ENCODE measurements at regions not wholly inside any gene's neighbourhood (a gene's known extent, or its start where the extent isn't known, plus 50 kb on each side); places are given as distances from the start of the nearest gene placed in this dataset.

DNA sequence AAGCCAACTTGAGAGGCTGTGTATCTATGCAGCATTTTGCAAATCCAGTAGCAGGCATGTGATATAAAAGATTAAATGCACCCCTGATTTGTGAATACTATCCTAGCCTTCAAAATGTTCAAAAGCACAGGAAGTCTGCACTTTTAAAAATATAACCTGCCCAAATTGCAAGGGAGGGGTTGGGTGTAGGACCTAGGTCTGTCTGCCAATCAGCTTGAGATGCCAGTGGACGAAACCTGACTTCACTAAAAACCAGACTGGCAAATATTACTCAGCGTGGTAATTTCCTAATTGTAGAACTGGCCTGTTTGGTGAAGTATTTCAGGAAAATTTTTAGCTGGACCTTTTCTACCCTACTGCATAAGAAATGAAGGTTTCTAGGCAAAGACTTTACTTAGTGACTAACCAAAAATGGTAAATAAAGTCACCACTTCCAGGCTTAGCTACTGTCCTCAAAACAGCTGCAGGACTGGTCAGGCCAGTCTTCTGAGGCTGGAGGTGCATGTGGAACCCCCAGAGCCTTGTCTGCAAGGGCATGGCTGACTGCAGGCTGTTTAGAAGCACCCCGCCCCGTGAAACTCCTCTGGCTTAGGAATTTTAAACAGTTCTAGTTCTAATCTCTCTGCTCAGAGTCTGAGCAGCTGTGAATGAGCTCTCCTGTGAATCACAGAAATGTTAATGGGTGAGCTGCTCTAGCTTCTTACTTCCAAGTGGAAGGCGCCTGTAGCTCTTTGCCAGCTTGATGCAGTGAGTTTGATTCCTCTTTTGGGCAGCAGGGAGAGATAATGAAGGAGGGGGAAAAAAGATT lies 104.4 kb upstream of the ESR1 start:
- DNase-seq, result no peak

DNA sequence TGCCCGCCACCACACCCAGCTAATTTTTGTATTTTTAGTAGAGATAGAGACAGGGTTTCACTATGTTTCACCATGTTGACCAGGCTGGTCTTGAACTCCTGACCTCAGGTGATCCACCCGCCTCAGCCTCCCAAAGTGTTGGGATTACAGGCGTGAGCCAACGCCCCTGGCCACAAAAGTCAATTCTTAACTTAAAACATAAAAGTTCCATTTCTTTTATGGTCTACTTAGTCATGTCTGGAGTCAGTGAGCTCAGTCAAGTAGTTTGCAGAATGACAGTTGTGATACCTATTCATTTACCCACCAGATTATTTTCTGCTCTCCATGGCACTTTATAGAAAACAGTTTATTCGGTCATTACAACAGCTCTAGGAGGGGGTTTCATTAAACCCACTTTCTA lies 103.1 kb upstream of the ESR1 start:
- DNase-seq, result no peak

DNA sequence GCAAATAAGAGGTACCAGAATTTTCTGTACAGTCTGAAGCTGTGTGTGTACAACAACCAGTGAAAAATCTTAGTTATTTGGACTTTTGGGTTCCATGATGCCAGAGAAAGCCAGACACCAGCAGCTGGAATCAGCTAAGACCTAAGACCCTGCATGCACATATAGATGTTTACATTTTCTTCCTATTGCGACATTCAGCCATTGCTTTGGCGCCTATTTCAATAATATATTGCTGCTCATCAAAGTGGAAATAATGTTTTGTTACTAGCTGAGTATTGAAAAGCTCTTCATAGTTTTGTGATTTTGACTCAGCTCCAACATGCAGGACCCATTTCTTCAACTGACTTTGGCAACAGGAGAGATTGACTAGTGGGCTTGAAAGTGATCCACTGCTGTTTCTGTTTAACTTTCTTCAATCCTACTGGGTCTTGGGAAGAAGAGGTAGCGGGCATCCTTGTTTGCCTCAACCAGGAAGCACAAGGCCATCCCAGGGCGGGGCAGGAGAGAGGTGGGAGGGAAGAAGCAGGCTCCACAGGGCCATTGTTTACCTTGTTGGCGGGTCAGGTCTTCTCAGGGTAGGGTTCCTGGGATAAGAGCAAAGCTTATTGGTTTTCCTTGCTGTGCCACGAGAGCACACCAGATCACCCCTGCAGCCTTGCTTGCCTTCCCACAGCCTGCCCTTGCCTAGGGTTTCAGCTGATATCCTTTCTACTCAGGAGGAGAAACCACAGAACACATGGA lies 101.3 kb upstream of the ESR1 start:
- no peak for DNase-seq

DNA sequence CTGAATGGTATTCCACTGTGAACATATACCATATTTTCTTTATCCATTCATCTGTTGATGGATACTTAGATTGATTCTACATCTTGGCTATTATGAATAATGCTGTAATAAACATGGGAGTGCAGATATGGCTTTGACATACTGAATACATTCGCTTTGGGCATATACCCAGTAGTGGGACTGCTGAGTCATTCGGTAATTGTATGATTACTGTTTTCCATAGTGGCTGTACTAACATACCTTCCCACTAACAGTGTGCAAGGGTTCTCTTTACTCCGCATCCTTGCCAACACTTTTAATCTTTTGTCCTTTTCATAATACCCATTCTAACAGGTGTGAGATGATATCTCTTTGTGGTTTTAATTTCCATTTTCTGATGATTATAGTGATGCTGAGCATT lies 98.2 kb upstream of the ESR1 start:
- DNase-seq, result no peak

DNA sequence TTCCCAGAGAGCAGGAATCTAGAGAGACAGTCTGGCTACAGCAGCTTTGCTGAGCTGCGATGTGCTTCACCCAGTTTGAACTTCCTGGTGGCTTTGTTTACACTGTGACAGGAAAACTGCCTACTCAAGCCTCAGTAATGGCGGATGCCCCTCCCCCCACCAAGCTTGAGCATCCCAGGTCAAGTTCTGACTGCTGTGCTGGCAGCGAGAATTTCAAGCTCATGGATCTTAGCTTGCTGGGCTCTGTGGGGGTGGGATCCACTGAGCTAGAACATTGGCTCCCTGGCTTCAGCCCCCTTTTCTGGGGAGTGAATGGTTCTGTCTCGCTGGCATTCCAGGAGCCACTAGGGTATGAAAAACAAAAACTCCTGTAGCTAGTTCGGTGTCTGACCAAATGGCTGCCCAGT lies 91.0 kb upstream of the ESR1 start:
- no peak for DNase-seq

DNA sequence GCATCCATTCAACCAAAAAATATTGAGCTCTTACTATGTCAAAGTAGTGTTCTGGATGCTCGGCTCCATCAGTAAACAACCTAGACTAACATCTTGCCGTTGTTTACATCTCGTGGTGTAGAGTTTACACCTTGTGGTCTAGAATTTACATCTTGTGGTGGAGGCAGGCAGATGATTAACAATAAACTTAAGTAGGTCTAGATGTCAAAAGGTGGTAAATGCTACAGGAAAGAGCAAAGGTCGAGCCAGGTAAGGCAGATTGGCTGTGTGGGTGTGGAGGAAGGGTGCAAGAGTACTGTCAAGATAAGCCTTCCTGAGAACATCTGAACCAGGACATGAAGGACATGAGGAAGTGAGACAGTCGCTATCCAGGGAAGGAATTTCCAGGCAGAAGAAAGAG lies 88.4 kb upstream of the ESR1 start:
- no peak for DNase-seq

DNA sequence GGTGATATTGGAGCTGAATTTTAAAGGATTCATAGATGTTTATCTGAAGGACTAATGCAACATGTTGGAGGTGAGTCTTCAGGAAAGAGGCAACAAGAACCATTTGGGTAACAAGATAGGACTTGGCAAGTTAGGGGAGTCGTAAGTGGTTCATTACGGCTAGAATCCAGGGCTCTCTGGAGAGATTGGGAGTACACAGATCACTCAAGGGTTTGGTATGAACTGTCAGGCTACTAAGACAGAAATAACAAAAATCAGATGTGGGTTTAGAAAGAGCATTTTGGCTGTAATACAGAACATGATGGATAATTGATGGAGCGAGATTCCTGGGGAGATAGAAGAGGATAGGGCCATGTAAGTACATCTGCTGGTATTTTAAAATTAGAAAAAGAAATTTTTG lies 86.3 kb upstream of the ESR1 start:
- DNase-seq, result no peak

DNA sequence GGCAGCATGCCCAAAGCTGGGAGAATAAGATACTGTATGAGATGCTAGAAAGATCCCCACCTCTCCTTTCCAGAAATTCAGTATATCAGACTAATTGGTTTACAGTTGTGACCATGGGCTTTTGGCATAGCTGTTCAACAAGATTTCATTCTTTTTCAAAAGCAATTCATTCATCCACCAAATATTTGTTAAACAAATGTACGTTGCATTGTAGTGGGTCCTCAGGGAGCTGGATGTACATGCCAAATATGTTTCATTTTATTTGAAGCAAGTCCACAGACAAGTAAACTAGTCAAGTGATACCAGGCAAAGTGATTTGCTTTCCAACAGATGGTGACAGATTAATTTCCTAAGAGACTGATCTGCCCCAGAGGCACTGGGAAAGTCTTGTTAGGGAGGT lies 85.8 kb upstream of the ESR1 start:
- no peak for DNase-seq

DNA sequence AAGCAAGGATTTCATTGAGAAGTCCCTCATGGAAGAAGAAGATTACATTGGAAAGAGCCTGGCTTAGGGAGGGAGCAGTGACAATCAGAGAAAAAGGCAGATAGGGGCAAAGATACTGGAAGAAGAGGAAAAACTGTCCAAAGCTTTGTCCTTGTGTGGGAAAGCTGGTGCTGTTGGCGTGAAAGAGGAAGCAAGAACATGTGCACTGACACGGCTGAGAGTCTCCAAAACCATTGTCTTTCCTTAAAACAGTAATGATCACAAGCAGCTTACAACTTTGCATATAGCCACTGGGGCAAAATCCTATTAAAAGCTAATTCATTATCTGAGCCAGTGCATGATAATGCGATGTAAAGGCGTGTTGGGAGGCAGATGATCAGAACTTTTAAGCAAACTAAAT lies 85.1 kb upstream of the ESR1 start:
- no peak for DNase-seq

DNA sequence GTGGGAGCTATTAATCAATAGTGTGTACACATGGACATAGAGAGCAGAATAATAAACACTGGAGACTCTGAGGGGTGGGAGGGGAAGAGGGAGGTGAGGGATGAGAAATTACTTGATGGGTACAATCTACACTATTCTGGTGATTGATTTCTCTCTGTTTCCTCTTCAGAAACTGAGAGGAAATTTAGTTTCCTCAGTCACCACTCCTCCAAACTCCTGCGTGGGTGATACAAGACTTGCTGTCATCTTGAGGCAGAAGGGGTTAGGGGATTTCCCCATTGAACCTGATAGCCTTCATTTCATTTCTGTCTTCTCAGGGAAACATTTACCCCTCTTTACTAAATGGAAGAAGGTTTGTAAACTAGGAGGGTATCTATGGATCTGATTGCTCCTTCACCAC lies 84.3 kb upstream of the ESR1 start:
- no peak for DNase-seq

DNA sequence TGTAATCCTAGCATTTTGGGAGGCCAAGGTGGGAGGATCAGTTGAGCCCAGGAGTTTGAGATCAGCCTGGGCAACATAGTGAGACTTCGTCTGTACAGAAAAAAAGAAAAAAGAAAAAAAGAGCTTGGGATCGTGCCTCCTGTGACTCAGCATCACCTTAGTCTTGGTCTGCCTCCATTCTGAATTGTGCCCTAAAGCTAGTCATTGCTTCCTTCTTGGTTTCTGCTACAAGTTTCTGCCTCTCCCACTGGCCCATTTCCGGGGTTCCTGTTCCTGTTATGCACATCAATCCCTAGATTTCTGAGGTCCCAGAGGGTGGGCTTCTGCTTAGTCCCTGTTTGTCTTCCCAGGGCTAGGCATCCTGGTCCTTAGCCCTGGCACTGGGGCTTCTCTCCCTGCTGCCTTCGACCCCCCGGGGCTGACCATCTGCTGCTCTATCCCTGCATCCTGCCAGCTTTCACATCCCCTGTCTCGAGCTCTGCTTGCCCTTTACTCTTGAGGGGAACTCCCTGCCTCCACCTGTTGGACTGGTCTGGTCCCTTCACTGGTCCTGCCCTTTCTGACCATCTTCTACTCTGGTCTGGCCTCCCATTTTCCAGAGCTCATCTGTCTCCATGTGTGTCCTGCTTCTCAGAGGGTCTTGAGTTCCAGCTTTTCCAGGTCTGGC lies 77.5 kb upstream of the ESR1 start:
- peak; percentile 7 for DNase-seq

DNA sequence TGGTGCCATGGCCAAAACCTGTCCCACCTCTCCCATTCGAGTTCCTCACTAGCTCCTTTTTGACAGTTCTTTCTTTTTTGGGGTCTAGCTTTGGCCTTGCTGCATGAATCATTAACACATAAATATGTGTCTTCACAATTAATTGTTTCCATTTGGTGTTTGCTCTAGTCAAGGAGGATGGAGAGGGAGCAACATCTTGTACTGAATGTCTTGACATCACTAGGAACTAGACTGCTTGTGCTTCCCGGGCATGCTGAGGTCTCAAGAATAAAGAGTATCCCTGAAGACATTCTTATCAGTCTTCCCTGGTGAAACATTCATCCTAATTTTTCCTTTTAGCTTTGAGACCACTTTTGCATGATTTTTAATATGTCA lies 77.0 kb upstream of the ESR1 start:
- DNase-seq, result no peak

DNA sequence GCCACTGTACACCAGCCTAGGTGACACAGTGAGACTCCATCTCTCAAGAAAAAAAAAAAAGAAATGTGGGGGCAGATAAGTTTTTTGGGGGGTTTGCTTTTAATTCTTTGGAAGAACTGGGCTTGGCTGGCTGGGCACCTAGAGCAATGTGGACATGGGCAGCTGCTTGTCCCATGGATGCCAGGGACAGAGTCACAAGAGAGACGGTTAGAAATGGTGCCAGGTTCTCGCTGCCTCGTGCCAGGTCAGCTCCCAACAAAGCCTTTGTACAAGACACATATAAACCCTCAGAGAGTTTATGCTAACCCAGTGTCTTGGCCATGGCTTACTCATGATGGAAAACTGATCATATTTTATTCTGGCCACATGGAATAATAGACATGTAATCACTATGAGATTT lies 76.2 kb upstream of the ESR1 start:
- no peak for DNase-seq

DNA sequence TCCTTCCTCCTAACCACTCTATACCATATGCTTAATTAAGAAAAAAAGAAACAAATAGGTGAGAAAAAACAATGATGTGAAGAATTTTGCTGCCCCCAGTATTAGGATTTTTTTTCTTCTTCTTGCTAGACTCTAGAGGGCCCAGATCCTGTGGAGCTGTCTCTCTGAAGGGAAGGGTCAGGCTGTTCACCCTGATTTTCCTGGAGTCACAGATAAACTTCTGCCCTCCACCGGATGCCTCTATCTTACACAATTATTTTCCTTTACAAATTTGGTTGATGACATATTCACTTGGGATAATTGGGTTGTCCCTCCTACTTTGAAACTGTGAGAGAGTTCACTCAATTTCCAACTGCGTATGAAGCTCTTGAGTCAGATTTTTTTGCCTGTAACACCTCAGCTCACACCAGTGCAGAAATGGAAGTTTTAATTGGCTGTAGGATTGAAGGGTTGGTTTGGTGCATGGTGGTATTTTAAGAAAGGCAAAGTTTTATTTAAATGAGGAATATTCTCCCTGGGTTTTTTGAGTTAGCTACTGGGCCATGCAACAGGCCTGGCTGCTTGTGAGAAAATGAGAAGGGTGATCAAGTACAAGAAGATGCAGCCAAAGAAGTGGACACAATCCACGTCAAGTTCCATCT lies 73.7 kb upstream of the ESR1 start:
- DNase-seq, result no peak

DNA sequence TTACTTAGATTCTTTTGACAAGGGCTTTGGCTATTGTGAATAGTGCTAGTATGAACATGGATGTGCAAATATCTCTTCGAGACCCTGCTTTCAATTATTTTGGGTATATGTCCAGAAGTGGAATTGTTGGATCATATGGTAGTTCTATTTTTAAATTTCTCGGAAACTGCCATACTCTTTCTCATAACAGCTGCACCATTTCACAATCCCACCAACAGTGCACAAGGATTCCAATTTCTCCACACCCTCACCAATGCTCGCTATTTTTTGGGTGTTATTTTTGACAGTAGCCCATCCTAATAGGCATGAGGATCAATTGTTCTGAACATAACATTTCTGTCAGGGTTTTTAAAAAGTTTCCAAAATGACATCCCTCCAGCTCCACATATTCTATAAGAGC lies 69.2 kb upstream of the ESR1 start:
- DNase-seq, result no peak

DNA sequence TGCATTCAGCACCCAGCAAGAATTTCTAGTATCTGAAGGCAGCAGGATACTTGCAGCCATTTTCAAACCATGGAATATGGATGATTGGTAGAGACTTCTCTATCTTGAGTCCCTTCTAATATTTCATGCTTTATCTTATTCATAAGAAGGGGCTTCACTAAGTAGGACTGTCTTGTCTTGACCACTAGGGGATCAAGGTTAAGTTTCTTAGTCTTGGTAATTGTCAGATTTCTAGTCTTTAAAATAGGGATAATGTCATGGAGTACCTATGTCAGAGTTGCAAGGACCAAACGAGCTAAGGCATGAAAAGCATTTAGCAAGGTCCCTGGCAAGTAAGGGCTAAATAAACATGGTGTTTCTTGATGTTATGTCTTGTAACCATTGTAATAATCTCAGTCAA lies 68.5 kb upstream of the ESR1 start:
- no peak for DNase-seq

DNA sequence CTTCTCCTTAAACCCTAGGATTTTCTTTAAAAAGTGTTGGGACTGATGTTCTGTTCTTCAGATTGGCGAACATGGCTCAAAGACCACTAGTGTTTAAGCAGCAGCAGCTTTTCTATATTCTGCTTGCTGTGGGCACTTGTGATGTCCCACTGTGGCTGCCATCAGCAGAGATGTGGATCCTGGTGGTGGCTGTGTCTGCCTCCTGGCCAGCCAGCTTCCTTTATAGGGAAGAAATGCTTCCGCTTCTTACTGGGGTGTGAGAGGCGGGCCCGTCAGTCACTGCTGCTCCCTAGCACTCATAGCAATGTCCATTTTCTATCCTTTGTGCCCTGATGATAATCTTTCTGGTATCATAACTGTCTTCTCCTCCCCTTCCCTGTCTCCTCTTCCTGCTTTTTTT lies 66.7 kb upstream of the ESR1 start:
- DNase-seq, result no peak

DNA sequence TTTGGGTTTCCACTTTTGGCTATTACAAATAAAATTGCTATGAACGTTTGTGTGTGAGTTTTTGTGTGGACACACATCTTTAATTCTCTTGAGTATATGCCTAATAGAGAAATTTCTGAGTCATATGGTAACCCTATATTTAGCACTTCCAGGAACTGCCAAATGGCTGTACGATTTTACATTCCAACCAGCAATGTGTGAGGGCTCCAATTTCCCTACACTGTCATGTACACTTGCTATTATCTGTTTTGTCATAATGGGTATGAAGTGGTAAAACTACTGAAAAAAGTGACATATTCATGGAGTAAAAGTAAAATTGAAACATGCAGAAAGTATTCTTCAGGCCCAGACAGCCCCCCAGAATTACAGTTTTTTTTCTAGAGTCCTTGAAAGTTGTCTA lies 59.6 kb upstream of the ESR1 start:
- DNase-seq, result no peak

DNA sequence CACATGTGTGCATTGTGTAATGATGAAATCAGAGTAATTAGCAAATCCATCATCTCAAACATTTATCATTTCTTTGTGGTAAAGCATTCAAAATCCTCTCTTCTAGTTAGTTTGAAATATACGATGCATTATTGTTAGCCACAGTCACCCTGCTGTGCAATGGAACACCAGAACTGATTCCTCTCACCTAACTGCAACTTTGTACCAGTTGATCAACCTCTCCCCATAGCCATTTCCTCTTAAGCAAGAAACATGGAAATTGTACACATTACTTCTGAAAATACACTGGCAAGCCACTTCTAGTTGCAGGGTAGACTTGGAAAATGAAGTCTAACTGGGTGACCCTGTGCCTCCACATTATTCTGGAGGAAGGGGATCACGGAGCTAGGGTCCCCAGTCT lies 58.1 kb upstream of the ESR1 start:
- no peak for DNase-seq

DNA sequence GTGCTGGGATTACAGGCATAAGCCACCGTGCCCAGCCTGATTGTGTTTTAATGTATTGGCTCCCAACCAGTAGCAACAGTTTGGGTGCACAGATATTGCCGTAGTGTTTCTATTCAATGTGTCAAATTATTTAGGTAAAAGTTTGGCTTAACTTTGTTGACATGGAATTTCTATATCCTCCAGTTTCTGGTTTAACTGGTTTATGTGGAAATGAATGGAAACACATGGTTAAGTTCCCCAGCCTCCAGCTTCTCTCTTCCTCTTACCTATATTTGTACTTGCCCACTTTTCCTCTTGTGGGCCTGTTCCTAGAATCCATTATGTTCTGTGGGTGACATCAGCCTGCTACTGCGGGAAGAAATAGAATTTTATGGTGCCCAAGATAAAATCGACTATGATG lies 53.9 kb upstream of the ESR1 start:
- no peak for DNase-seq

DNA sequence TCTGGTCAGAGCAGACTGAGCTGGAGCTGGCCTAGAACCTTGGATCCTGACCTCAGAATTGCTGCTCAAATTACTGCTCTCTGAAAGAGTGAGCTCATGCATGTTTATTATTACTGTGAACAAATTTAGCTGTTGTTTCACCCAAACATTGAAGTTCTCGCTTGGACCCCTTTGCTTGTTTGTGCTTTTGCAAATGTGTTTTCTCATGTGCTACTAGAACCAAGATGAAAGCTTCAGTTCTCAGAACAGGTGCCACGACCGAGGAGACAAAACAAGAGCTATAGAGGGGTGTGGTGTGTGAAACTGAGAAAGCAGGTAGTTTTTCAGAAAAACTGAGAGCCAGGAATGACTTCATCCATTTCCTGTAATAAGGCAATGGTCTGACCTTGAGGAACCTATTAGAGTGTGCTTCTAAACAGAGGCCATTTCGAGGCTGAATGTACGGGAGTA lies 50.0 kb upstream of the ESR1 start:
- DNase-seq, result no peak
